ENCODE measurements at regions not wholly inside any gene's neighbourhood (a gene's known extent, or its start where the extent isn't known, plus 50 kb on each side); places are given as distances from the start of the nearest gene placed in this dataset.

- TF ChIP-seq CTCF (conservative IDR thresholded peaks at IDR 0.05 in 1 of 2, IDR thresholded peaks at IDR 0.05 in 1 of 2; ENCODE audit: extremely low read depth in 1 of 2, insufficient read depth in 1 of 2, low read depth in 1 of 2, low read length in 2 of 2) = no peak
- TF ChIP-seq EZH2 (IDR thresholded peaks at IDR 0.05; ENCODE audit: borderline replicate concordance, low read length) = no peak
Measured at GRCh38 chr4:15303052-15303641, 124.7 kb upstream of the C1QTNF7 start.
